GM19324 (cell line): ENCODE measurements at regions not wholly inside any gene's neighbourhood (a gene's known extent, or its start where the extent isn't known, plus 50 kb on each side); places are given as distances from the start of the nearest gene placed in this dataset.

Source experiments
- ATAC-seq: cut with Tn5 transposase; IDR thresholded peaks from one replicate; pipeline ENCODE4 v1.9.1; 2021; ENCODE audit warnings: mild to moderate bottlenecking, moderate library complexity; ENCODE audit not compliant: unreplicated experiment, low FRiP score

DNA sequence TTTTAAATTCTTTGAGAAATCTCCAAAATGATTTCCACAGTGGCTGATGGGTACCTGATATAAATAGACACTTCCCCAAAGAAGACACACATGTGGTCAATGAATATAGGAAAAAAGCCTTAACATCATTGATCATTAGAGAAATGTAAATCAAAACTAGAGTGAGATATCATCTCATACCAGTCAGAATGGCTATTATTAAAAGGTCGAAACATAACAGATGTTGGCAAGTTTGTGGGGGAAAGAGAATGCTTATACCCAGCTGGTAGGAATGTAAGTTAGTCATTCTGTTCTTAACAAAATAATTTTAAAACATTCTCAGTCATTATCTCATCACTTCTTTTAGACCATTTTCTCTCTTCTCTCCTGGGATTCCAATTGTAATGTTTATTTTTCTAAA is 1666.0 kb upstream of the ACO1 start:
- ATAC-seq = no peak

DNA sequence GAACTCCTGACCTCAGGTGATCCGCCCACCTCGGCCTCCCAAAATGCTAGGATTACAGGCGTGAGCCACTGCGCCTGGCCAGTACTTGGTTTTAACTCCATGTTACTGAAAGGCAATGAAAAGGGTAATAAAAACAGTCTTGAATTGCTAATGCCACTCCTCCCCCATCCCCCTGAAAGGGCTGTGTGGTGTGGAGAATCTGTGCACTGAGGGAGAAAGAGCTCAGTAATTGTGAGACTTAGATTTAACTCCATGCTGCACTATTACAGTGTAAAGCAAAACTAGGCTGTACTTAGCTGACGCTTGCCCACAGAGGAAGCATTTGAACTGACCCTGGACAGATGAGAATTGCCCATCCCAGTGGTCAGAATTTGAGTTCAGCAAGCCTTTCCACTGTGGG is 1662.4 kb upstream of the ACO1 start:
- no peak for ATAC-seq

DNA sequence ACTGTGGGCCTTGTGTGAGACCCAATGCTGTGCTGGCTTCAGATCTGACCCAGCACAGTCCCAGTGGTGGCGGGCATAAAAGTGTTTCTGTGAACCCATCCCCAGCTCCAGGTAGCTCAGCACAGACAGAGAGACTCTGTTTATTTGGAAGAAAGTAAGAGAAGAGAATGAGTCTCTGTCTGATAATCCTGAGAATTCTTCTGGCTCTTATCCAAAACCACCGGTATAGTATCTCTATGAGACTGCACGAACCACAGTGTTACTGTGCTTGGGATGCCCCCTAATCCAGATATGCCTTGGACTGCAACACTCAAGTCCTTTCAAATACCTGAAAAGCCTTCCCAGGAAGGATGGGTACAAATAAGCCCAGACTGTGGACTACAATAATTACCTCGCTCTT is 1660.8 kb upstream of the ACO1 start:
- ATAC-seq = no peak

DNA sequence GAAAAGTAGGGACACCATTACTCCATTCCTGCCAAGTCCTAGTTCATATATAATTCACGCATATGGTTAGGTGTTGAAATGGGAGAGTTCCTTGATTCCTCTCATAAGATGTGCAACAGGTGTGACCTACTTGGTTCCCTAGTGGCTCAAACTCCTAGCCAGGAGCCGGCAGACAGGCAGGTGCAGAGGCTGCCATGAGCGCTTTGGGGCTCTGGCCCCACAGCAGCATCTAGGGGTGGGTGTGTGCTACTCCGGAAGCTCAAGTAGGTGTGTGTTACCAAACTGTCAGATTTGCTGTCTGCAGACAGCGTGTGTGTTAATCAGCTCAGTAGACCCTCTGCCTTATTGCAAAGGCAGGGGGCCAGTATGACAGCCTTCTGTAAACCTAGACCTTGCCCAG is 1652.4 kb upstream of the ACO1 start:
- ATAC-seq = no peak

DNA sequence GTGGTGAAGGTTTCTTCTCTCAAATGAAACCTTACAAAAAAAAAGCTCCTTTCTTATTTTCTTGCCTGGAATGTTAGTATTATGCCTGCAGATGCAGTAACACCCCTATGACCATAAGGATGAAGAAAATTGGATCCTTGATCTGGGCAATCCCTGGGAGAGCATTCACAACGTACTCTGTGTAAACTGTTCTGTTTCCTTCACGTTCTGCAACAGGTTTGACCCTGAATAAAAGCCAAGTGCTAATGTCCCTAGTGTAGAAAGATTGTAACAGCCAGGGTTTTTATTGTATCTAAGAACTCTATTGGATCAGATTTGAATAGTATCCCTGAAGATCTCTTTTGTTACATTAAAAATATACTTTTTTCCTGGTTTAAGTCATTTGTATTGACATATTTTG is 1639.6 kb upstream of the ACO1 start:
- no peak for ATAC-seq

DNA sequence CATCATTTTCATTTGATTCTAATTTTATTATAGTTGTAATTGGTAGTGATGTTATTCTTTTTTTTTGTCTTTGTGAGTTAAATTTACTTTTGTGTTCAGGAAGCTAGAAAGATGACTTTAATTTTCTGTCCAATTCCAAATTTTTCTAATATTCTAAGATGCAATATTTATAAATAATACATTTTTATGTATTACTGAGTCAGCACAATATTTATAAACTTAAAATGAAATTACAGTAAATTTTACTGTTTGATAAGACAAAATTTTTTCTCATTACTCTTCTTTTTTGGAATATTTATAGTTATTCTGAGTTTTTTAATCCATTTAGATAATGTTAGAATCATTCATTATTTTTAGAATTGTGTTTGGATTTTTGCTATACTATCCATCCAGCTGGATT is 1637.9 kb upstream of the ACO1 start:
- no peak for ATAC-seq

DNA sequence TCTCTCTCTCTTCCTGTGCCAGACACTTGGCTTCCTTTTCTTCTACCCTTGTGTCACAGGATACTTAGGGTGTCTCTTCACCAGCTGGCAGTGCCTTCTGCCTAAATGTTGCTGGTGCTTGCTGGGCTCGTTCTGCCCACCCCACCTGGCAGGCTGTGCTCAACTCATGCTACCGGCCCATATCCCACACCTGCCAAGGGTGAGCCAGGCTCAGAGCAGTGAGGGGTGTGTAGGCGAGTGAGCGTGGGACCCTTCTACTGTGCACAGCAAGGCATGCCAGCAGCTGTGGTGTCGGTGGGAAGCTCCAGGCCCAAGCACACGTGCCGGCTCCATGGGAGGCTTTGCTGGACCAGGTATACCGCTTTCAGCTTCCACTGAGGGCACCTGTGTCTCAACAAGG is 1626.7 kb upstream of the ACO1 start:
- ATAC-seq = no peak

DNA sequence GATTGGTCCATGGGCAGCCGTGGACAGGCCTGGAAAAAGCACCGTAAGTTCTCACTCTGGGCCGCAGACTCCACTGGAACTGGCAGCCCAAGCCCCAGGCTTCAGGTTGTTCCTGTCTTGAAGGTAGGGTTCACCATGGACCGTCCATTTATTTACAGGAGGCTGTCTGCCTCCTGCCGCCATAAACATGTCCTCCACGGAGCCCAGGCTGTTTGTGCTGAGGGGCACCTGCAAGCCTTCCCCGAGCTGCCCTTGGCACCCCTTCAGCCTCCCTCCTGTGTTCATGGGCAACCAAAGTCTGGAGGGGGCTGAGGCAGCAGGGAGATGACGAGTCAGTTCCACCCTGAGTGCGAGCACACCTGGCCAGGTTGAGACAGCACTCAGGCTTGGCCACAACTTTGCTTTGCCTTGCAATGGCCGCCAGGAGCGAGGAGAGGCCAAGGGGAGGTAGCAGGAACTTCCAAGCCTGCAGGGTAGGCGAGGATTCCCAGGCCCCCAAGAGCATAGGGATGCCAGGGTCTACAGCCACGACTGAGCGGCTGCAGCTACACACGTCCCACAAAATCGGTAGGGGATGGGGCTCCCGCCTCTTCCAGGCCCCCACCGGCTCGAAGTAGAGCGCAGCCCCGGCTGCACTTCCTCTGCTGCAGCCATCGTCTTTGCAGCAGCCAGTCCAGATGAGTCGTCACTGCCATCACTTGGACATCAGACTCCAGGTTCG is 1625.6 kb upstream of the ACO1 start:
- ATAC-seq = no peak

DNA sequence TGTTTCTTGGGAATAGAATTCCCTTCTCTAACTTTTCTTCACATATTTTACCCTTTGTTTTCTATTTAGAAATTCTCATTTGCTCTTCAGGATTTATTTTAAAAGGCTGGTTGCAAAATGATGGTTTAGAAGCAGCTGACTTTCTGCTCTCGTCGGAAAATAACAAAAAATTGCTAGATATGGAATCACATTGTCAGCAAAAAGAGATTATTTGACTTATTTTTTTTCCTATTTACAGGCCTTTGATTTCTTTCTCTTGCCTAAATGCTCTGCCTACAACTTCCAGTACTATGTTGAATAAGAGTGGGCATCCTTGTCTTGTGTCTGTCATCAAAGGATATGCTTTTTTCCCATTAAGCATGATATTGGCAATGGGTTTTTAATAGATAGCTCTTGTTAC is 1619.1 kb upstream of the ACO1 start:
- ATAC-seq = no peak

DNA sequence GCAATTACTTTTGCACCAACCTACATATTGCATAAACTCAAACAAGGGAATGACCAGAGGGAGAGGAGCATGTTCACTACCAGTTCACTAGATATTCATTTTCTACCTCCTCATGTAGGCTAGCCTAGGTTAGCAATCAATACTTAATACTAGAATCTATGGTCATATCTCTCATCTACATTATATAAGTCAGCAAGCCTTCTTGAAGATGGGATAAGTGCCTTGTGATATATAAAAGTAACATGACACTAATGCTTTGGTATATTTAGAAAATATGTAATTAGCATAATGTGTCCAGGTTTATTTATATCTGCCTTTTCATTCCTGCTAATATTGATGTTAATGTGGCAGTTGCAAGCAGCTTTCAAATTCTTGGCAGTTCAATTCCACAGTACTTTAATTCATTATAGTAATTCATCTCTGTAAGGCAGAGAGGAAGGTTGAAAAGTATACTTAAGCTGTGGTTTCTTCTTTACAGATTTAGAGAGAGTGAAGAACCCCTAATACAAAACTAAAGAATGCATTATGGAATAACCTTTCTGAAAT is 1613.2 kb upstream of the ACO1 start:
- no peak for ATAC-seq

DNA sequence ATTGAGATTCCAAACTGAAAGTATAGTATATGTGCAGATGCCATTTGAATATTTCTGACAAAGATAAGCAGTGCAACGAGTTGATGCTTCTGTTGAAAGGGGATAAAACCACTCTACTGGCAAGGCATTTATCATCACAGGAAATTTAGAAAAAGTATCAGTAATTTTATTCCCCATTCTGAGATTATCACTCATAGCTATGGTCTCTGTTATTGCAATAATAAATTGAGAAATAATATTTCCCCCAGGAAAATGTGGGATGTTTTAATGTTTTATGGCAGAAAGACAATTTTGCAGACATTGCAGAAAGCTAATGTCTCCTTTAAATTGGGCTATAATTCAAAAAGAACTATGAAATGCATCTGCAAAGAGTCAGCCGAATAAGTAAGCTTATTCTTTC is 1612.7 kb upstream of the ACO1 start:
- no peak for ATAC-seq

DNA sequence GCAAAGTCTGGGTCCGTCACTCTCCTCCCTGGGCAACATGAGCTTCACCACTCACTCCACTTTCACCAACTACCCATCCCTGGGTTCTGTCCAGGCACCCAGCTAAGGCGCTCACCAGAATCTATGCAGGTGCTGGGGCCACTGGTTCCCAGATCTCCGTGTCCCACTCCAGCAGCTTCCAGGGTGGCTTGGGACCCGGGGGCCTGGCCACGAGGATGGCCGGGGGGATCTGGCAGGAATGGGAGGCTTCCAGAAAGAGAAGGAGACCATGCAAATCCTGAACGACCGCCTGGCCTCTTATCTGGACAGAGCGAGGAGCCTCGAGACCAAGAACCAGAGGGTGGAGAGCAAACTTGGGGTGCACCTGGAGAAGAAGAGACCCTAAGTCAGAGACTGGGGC is 1611.0 kb upstream of the ACO1 start:
- no peak for ATAC-seq

DNA sequence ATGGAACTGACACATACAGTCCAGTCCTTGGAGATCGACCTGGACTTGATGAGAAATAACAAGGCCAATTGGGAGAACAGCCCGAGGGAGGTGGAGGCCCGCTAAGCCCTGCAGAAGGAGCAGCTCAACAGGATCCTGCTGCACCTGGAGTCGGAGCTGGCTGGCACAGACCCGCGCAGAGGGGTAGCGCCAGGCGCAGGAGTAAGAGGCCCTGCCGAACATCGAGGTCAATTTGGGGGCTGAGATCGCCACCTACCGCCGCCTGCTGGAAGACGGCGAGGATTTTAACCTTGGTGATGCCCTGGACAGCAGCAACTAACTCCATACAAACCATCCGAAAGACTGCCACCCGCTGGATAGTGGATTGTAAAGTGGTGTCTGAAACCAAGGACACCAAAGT is 1610.1 kb upstream of the ACO1 start:
- no peak for ATAC-seq

DNA sequence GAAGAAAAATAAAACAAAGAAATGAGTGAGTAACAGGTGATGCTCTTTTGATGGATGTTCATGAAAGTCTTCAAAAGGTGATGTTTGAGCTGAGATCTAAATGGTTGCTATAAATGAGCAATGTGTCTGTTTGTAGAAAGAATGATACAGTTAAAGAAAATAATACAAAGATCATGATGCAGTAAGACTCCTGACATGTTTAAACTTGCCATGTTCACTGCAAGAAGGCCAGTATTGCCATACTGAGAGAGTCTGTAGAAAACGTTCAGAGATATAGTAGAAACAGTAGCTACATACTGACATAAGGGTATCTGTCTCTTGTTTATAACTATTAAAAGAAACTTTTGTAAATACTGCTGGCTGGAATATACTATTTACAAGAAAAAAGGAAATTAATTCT is 1609.2 kb upstream of the ACO1 start:
- no peak for ATAC-seq

DNA sequence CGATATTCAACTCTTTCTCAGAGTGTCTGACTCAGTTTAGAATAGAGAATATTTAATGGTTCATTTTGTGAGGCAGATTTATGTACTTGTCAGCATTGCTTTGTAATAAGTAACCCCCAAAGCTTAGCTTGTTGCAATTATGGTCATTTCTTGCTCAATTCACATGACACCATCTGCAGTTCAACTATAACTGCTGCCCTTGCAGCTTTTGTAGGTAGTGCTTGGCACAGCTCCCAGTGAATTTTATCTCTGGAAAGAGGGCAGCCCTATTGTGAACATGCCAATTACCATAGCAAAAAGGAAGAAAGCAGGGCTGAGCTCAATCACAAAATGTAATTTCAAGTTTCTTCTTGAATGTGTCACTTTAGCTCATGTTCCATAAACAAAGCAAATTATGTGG is 1587.7 kb upstream of the ACO1 start:
- ATAC-seq = no peak

DNA sequence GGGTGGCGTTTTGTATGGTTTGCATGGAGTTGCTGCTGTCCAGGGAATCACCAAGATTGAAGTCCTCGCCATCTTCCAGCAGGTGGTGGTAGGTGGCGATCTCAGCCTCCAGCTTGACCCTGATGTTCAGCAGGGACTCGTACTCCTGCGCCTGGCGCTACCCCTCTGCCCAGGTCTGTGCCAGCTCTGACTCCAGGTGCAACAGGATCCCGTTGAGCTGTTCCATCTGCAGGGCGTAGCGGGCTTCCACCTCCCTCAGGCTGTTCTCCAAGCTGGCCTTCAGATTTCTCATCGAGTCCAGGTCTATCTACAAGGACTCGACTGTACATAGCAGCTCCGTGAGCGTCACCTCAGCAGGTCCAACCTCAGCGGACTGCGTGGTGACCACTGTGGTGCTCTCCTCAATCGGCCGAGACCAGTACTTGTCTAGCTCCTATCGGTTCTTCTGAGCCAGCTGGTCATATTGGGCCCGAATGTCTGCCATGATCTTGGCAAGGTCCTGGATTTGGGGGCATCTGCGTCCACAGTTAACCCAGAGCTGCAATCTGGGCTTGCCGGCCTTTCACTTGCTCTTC is 1584.8 kb upstream of the ACO1 start:
- ATAC-seq = no peak

DNA sequence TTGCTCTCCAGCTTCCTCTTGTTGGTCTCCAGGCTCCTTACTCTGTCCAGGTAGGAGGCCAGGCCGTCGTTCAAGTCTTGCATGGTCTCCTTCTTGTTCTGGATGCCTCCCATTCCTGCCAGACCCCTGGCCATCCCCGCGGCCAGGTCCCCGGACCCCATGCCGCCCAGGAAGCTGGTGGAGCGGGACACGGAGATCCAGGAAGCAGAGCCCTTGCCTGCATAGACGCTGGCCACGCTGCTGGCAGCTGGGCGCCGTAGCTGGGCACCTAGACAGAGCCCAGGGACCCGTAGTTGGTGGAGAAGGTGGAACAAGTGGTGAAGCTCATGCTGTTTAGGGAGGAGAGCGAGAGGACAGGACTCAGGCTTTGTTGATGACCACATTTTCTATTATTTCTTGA is 1584.0 kb upstream of the ACO1 start:
- ATAC-seq = no peak

DNA sequence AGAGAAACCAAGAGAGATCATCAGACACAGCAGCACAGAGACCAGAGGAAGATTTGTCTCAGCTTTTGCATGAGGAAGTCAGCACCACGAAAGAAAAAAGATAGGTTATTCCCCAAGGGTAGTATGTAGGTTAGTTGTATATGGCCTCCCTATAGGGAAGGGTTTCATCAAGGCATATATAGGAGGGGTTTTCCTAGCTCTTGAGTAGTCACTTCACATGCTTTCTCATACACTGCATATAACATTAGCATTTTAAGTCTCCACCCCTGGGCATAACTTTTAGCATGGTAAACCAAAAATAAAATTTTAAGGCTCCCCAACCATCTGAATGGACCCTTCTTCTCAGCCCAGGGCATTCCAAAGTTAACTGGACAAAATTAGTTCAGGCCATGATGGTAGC is 1571.6 kb upstream of the ACO1 start:
- ATAC-seq = no peak

DNA sequence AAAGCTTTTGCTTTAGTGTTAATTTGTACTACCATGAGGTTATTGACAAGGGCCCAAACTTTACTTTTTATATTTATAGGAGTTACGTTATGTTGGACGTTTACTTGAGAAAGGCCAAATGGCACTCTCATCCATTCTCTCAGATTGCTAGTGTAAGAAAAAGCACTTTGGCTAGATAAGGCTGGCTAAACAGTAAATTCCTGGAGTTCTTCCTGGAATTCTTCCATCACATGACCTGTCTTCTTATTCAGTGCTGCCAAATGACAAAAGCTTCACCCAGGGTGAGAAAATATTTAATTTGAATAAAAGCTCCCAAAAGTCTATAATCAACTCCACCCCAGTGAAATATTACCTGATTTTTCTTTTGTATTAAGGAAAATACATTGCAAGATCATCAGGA is 1568.9 kb upstream of the ACO1 start:
- no peak for ATAC-seq

DNA sequence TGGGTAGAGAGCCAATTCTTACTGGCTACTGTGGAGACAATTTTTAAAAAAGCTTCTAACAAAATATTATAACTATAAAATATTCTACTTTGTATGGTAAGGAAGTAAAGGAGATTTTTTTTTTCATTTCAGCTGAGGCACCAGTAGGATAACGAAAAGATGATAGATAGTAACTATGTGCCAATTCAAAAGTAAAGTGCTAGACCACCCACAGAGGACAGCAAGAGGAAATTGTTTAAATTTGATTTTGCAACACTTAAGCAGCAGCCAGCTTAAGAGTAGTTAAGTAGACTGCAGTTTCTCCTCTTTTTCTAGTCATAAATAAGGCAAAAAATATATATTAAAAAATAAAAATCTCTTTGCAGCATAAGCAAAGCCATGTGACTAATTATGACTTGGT is 1539.3 kb upstream of the ACO1 start:
- no peak for ATAC-seq

DNA sequence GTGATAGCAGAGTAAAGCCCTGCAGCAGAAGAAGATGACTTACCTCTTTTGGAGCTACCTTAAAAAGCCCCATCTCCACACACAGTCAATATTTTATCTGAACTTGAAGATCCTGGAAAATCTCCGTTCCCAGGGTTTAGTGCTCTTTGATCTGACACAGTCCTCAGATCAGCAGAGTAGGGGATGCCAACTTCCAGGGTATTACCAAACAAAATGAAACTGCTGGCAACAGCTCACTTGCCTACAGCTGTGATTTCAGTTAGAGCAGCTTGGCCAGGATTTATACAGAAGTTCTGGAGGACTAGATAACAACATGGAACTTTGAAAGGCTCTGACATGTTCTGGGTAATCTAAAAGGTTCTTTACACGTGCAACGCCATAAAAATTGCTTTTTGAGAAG is 1537.8 kb upstream of the ACO1 start:
- no peak for ATAC-seq

DNA sequence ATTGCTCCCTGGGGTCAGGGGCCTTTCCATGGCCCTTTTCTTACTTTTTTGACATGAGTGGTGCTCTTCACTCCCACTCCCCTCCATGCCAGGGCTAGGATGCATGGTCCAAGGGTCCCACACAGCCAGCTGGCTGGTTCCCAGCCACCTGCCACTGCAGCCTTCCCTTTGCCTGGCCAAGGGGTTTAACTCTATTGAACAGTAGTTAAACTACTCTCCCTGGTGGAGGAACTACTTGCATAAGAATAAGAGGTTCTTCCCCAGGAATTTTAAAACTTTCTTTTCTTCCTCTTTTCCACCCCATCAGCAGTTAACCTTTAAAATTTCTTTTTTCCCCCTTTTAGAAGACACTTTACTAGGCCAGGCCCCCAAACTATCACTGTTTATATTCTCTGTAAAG is 1532.8 kb upstream of the ACO1 start:
- ATAC-seq = no peak

DNA sequence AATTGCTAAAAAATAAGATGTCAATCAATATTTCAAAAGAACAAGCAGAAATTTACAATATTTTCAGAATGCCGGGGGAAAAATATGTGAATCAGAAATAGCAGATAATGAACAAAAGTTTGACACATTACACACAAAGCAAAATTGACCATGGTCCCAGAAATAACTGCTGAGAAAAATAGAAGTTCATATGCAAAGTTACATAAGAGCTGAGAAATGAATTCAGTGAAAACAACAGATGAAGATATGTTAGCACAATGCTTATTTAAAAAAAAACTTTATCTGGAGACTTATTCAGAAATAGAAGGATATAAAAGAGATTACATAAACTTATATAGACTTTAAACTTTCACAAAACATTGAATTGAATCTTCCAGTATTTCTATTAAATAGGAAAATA is 1483.7 kb upstream of the ACO1 start:
- ATAC-seq = no peak
